ENCODE measurements at regions not wholly inside any gene's neighbourhood (a gene's known extent, or its start where the extent isn't known, plus 50 kb on each side); places are given as distances from the start of the nearest gene placed in this dataset.

- no peak for DNase-seq (ENCODE audit: low read depth in 1 of 2, low spot score in 1 of 2)
- in situ Hi-C loops (cut with HindIII; ENCODE audit: low pct_unique_long_range_greater_than_20kb, low sequenced_read_pairs) = no loop called here
- no peak for TF ChIP-seq JUND (IDR thresholded peaks at IDR 0.05; ENCODE audit: low read depth)
Observed at GRCh38 chr22:48380016-48380665, 1447.5 kb downstream of the BRD1 start.

- no peak for DNase-seq (ENCODE audit: low read depth in 1 of 2, low spot score in 1 of 2)
- in situ Hi-C loops (cut with HindIII; ENCODE audit: low pct_unique_long_range_greater_than_20kb, low sequenced_read_pairs) = no loop called here
- TF ChIP-seq JUND (IDR thresholded peaks at IDR 0.05; ENCODE audit: low read depth) = no peak
Observed at GRCh38 chr22:48379371-48379770, 1448.3 kb downstream of the BRD1 start.

DNA sequence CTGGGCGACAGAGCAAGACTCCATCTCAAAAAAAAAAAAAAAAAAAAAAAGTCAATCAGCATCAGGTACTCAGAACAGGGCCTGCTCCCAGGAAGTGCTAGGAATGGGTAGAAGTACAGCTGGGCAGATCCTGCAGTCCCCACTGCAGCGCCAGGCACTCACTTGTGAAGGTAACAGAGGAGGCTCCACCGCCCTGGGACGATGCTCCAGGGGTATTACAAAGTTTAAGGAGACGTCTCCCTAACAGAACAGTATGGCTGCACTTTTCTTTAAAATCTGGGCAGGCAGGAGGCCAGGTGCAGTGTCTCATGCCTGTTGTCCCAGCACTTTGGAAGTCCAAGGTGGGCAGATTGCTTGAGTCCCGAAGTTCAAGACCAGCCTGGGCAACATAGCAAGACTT lies 1449.0 kb downstream of the BRD1 start:
- no peak for TF ChIP-seq JUND (IDR thresholded peaks at IDR 0.05; ENCODE audit: low read depth)
- in situ Hi-C loops (cut with HindIII; ENCODE audit: low pct_unique_long_range_greater_than_20kb, low sequenced_read_pairs) = no loop called here
- no peak for DNase-seq (ENCODE audit: low read depth in 1 of 2, low spot score in 1 of 2)

DNA sequence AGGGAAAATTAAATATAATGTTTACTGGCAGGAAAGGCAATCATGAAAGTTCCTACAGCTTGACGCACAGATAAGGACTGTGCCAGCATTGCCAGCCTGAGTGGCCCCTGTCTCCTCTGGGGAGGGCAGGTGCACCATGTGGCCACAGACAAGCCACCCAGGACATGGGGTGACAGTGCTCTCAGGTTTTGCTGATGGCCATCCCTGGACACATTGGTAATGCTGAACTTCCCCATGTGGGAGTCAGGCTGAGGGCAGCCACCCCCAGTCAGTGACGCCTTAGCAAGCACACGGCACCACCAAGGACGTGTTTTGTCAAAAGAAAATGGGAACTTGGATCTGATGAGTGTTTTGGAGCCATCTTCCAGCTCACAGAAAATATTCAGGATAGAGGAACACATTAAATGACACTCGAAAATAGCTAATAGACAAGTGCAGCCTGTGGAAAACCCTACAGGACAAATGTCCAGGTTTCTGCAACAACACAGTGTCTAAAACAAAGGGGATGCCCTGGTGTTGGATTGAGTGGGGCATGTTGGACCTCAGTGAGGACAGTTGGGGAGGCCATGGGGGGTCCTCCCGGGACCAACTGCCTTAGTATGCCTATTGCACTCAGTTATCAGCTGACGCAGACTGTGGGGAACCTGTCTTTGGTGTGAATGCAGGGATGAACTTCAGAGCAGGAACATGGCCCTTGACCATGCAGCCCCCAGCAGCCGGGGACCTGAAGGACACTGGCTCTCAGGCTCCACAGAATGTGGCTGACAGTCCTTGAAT lies 1450.5 kb downstream of the BRD1 start:
- in situ Hi-C loops (cut with HindIII; ENCODE audit: low pct_unique_long_range_greater_than_20kb, low sequenced_read_pairs) = no loop called here
- no peak for DNase-seq (ENCODE audit: low read depth in 1 of 2, low spot score in 1 of 2)
- TF ChIP-seq JUND (IDR thresholded peaks at IDR 0.05; ENCODE audit: low read depth) = no peak

DNA sequence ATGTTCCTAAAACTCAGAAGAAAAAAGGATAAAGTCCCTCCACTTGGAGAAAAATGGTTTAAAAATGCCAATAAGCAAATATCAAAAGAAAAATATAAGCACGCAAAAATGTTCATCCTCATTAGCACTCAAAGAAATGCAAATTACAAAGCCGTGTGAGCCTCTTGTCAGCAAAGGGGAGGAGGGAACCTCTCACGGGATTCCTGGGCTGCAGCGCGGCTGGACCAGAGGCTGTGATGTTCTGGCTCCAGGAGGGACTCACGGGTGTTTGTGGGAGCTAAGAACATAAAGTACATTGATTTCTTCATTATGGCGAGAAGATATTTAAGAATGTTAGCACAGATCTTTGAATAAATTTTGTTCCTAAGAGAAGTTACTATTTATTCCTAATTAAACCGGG lies 1451.2 kb downstream of the BRD1 start:
- in situ Hi-C loops (cut with HindIII; ENCODE audit: low pct_unique_long_range_greater_than_20kb, low sequenced_read_pairs) = no loop called here
- no peak for DNase-seq (ENCODE audit: low read depth in 1 of 2, low spot score in 1 of 2)
- TF ChIP-seq JUND (IDR thresholded peaks at IDR 0.05; ENCODE audit: low read depth) = no peak

- no peak for DNase-seq (ENCODE audit: low read depth in 1 of 2, low spot score in 1 of 2)
- no peak for TF ChIP-seq JUND (IDR thresholded peaks at IDR 0.05; ENCODE audit: low read depth)
- in situ Hi-C loops (cut with HindIII; ENCODE audit: low pct_unique_long_range_greater_than_20kb, low sequenced_read_pairs) = no loop called here
Observed at GRCh38 chr22:48373626-48374173, 1454.0 kb downstream of the BRD1 start.

DNA sequence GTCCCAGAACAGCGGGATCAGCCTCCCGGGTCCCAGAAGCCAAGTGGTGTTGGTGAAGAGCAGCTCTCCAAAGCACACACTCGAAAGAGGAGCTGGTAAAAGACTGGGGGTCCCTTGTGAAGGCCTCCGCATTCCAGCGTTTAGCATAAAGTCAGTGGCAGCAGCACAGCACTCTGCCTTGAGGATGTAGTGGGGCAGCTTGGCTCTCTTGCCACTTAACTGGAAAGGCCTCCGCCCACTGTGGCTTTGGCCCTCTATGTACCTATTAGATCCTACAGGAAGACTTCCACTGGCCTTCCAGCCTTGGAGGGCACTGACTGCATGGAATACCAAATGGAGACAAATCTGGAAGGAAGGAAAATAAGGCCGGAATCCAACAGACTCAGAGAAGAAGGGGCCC lies 1455.3 kb downstream of the BRD1 start:
- no peak for TF ChIP-seq JUND (IDR thresholded peaks at IDR 0.05; ENCODE audit: low read depth)
- DNase-seq (ENCODE audit: low read depth in 1 of 2, low spot score in 1 of 2) = no peak
- in situ Hi-C loops (cut with HindIII; ENCODE audit: low pct_unique_long_range_greater_than_20kb, low sequenced_read_pairs) = no loop called here

GRCh38 chr22:48371391-48371790 lies 1456.3 kb downstream of the BRD1 start:
- DNase-seq (ENCODE audit: low read depth in 1 of 2, low spot score in 1 of 2) = no peak
- TF ChIP-seq JUND (IDR thresholded peaks at IDR 0.05; ENCODE audit: low read depth) = no peak
- in situ Hi-C loops (cut with HindIII; ENCODE audit: low pct_unique_long_range_greater_than_20kb, low sequenced_read_pairs) = no loop called here

DNA sequence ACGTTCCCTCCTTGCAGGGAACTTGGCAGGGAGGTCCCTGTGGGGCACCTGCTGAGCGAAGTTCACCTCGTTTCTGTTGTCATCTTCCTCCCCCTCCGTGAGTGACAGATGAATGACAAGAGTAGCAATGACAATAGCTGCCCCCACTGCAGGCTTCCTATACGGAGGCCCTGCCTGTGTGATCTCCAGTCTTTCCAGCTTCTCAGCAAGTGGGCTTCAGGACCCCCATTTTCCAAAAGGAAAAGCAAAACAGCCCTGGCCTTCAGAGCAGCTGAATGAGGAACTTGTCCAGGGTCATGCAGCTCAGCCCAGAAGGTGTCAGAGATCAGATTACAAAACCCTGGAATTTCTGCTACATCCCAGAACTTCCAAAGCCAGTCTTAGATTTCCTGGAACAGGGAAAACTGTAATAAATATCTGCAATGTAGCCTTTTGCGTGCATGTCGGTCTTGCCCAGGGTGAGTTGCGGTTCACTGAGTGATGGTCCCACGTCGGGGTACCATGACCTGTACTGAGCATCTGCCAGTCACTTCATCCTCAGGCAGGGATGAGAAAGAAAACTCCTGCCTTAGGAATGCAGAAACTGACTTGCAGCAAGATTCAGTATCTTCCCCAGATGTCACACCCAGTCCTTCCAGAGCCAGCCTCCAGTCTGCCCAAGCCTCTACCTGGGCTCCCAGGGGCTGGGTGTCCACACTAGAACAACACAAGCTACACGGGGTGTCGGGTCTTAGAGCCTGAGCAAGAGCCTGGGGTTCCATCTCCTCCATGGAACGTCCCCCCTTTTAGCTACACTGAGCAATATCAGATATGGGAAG lies 1457.0 kb downstream of the BRD1 start:
- no peak for DNase-seq (ENCODE audit: low read depth in 1 of 2, low spot score in 1 of 2)
- no peak for TF ChIP-seq JUND (IDR thresholded peaks at IDR 0.05; ENCODE audit: low read depth)
- in situ Hi-C loops (cut with HindIII; ENCODE audit: low pct_unique_long_range_greater_than_20kb, low sequenced_read_pairs) = no loop called here

- no peak for TF ChIP-seq JUND (IDR thresholded peaks at IDR 0.05; ENCODE audit: low read depth)
- in situ Hi-C loops (cut with HindIII; ENCODE audit: low pct_unique_long_range_greater_than_20kb, low sequenced_read_pairs) = no loop called here
Observed at GRCh38 chr22:48369789-48370507, 1457.7 kb downstream of the BRD1 start.

DNA sequence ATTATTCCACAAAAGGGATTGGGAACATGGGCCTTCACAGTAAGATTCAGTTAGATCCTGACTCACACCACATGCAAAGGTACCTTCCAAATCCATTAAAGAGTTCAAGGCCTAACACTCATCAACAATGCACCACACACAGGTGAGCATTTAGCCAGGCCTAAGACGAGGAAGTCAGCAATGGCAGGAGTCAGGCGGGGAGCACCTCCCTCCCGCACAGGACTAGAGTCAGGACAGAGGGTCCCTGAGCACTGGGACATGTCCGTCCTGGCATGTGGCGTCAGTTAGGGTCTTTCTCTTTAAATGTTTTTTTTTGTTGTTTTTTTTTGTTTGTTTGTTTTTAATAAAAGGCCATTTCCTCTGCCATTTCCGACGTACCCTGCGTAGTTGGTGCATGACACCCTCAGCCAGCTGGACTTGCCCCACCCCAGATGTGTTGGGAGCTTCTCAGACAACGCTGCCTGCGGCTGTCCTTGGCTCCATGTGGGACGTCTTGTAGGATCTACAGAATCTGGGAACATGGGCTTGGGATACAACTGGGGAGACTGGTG lies 1458.6 kb downstream of the BRD1 start:
- in situ Hi-C loops (cut with HindIII; ENCODE audit: low pct_unique_long_range_greater_than_20kb, low sequenced_read_pairs) = no loop called here
- DNase-seq (ENCODE audit: low read depth in 1 of 2, low spot score in 1 of 2) = no peak
- no peak for TF ChIP-seq JUND (IDR thresholded peaks at IDR 0.05; ENCODE audit: low read depth)

More at GRCh38 chr22:48369789-48370507, 1457.7 kb downstream of the BRD1 start:
- DNase-seq (ENCODE audit: low read depth in 1 of 2, low spot score in 1 of 2) = no peak

GRCh38 chr22:48367731-48368130 lies 1459.9 kb downstream of the BRD1 start:
- in situ Hi-C loops (cut with HindIII; ENCODE audit: low pct_unique_long_range_greater_than_20kb, low sequenced_read_pairs) = no loop called here
- no peak for DNase-seq (ENCODE audit: low read depth in 1 of 2, low spot score in 1 of 2)
- no peak for TF ChIP-seq JUND (IDR thresholded peaks at IDR 0.05; ENCODE audit: low read depth)
